Loucy (cell line): ENCODE measurements at regions not wholly inside any gene's neighbourhood (a gene's known extent, or its start where the extent isn't known, plus 50 kb on each side); places are given as distances from the start of the nearest gene placed in this dataset.

ENCODE experiments used
- H2AFZ ChIP-seq: fragments of 200-600 bp; sonication (generic); 2 replicates; pipeline ENCODE4 v1.6.0; 2016; ENCODE audit warnings: antibody characterized with exemption, mild to moderate bottlenecking, low read length, moderate library complexity
- H3F3A ChIP-seq: fragments of 200-600 bp; 2 replicates; pipeline ENCODE4 v1.6.0; 2016; ENCODE audit warnings: antibody characterized with exemption, low read depth, mild to moderate bottlenecking
- H3K27me3 ChIP-seq: fragments of 200-600 bp; sonication (generic); 2 replicates; pipeline ENCODE4 v1.6.1; 2014; ENCODE audit warnings: low read length, mild to moderate bottlenecking; ENCODE audit not compliant: insufficient read depth, poor library complexity, severe bottlenecking
- H3K36me3 ChIP-seq: fragments of 200-600 bp; sonication (generic); 2 replicates; pipeline ENCODE4 v1.6.1; 2016; ENCODE audit warnings: low read length; ENCODE audit not compliant: insufficient read depth
- H3K4me1 ChIP-seq: fragments of 200-600 bp; sonication (generic); 2 replicates; pipeline ENCODE4 v1.5.1; 2014; ENCODE audit warnings: low read length, mild to moderate bottlenecking; ENCODE audit not compliant: insufficient read depth, poor library complexity, severe bottlenecking
- H3K4me2 ChIP-seq: fragments of 200-600 bp; sonication (generic); 2 replicates; pipeline ENCODE4 v1.6.0; 2014; ENCODE audit warnings: antibody characterized with exemption, low read length, low read depth, mild to moderate bottlenecking; ENCODE audit not compliant: poor library complexity, severe bottlenecking
- H3K4me3 ChIP-seq: fragments of 200-600 bp; sonication (generic); 2 replicates; pipeline ENCODE4 v1.5.1; 2014; ENCODE audit warnings: low read length, mild to moderate bottlenecking, mixed read lengths; ENCODE audit not compliant: poor library complexity, severe bottlenecking
- H3K79me2 ChIP-seq: fragments of 200-600 bp; sonication (generic); 2 replicates; pipeline ENCODE4 v1.6.1; 2014; ENCODE audit warnings: low read length; ENCODE audit not compliant: insufficient read depth
- H3K9ac ChIP-seq: fragments of 200-600 bp; sonication (generic); 2 replicates; pipeline ENCODE4 v1.6.0; 2014; ENCODE audit warnings: mild to moderate bottlenecking, low read depth, low read length, moderate library complexity; ENCODE audit not compliant: poor library complexity, severe bottlenecking
- H3K9me2 ChIP-seq: fragments of 200-600 bp; sonication (generic); replicated peaks from 2 replicates; pipeline ENCODE4 v1.6.1; 2016; ENCODE audit warnings: low read depth, low read length, mixed read lengths
- H3K9me3 ChIP-seq: fragments of 200-600 bp; sonication (generic); 2 replicates; pipeline ENCODE4 v1.6.1; 2014; ENCODE audit warnings: mild to moderate bottlenecking, antibody characterized with exemption, low read length, low read depth; ENCODE audit not compliant: insufficient read depth
- H4K20me1 ChIP-seq: fragments of 200-600 bp; sonication (generic); 2 replicates; pipeline ENCODE4 v1.6.0; 2014; ENCODE audit warnings: antibody characterized with exemption, low read length, mild to moderate bottlenecking; ENCODE audit not compliant: insufficient read depth, poor library complexity, severe bottlenecking
- CTCF ChIP-seq: fragments of 200-600 bp; sonication (generic); conservative IDR thresholded peaks from 2 replicates; pipeline ENCODE4 v1.5.1; 2014; ENCODE audit warnings: mild to moderate bottlenecking, antibody characterized with exemption, low read length
- EZH2phosphoT487 ChIP-seq: fragments of 200-600 bp; IDR thresholded peaks from 2 replicates; pipeline ENCODE4 v1.6.1; 2018; ENCODE audit warnings: antibody characterized with exemption, mild to moderate bottlenecking, moderate library complexity, borderline replicate concordance

GRCh38 chr2:225865468-225865867 is 466.0 kb downstream of the NYAP2 start:
- no peaks in the 10 kb centered on the region for H3K79me2 ChIP-seq
- H2AFZ ChIP-seq, result no peak overlapping the region
- H3K9ac ChIP-seq, result no peak overlapping the region
- no peaks in the 10 kb centered on the region for H4K20me1 ChIP-seq
- H3F3A ChIP-seq, result no peaks in the 10 kb centered on the region
- TF ChIP-seq CTCF, result no peak
- no peak for TF ChIP-seq EZH2phosphoT487
- H3K4me3 ChIP-seq, result no peak overlapping the region
- H3K4me1 ChIP-seq, result no peaks in the 10 kb centered on the region
- no peaks in the 10 kb centered on the region for H3K9me3 ChIP-seq
- H3K27me3 ChIP-seq, result no peaks in the 10 kb centered on the region
- H3K36me3 ChIP-seq, result no peaks in the 10 kb centered on the region
- H3K9me2 ChIP-seq, result no peaks in the 10 kb centered on the region
- H3K4me2 ChIP-seq, result no peak overlapping the region

- Histone ChIP-seq H3K4me3 (no peak overlapping the region), H3F3A (no peaks in the 10 kb centered on the region), H3K4me1 (no peaks in the 10 kb centered on the region), H3K27me3 (no peaks in the 10 kb centered on the region), H3K9ac (no peak overlapping the region), H3K79me2 (no peaks in the 10 kb centered on the region), H3K36me3 (no peaks in the 10 kb centered on the region), H3K9me2 (no peaks in the 10 kb centered on the region), H2AFZ (no peak overlapping the region), H3K4me2 (no peak overlapping the region), H3K9me3 (no peaks in the 10 kb centered on the region), H4K20me1 (no peaks in the 10 kb centered on the region)
- no peak for TF ChIP-seq EZH2phosphoT487
- no peak for TF ChIP-seq CTCF
Observed at GRCh38 chr2:225864394-225864793, 464.9 kb downstream of the NYAP2 start.

GRCh38 chr2:225842939-225843338 is 443.4 kb downstream of the NYAP2 start:
- no peaks in the 10 kb centered on the region for H3F3A ChIP-seq
- H3K9me2 ChIP-seq, result no peaks in the 10 kb centered on the region
- no peak overlapping the region for H3K4me3 ChIP-seq
- H3K4me2 ChIP-seq, result no peak overlapping the region
- H3K27me3 ChIP-seq, result no peaks in the 10 kb centered on the region
- H4K20me1 ChIP-seq, result no peaks in the 10 kb centered on the region
- H2AFZ ChIP-seq, result no peak overlapping the region
- TF ChIP-seq CTCF, result no peak
- no peak for TF ChIP-seq EZH2phosphoT487
- no peaks in the 10 kb centered on the region for H3K4me1 ChIP-seq
- no peaks in the 10 kb centered on the region for H3K9me3 ChIP-seq
- H3K79me2 ChIP-seq, result no peaks in the 10 kb centered on the region
- no peaks in the 10 kb centered on the region for H3K36me3 ChIP-seq
- H3K9ac ChIP-seq, result no peak overlapping the region
